NCI-H748 (cell line): ENCODE measurements at regions not wholly inside any gene's neighbourhood (a gene's known extent, or its start where the extent isn't known, plus 50 kb on each side); places are given as distances from the start of the nearest gene placed in this dataset.
"Not testable (repeated sequence)": the region's sequence is repeated elsewhere in the genome, so short reads cannot be mapped to it uniquely, and the experiment has no call there.

Source experiments
- DNase-seq: peaks from one replicate; lab custom pipeline; 2025; ENCODE audit not compliant: unreplicated experiment; lab: John Stamatoyannopoulos, UW

GRCh38 chr6:21332660-21333059 is 260.9 kb upstream of the SOX4 start:
- DNase-seq = no peak

DNA sequence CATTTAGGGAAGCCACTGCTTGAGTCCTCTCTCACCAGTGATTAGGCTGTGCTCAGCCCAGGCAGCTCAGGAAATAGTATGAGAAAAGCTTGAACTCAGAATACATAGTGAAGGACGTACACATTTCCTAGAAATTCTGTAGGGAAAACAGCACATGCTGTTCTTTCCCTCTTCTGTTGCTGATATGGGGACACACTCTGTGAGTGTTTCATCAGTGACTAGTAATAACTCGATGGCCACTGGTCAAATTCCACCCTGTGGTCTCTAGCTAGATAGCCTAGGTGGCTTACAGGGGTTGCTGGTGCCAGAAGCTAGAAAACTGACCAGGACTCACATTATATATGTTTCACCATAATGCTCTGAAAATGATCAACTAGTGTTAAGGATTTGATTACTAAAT is 259.8 kb upstream of the SOX4 start:
- no peak for DNase-seq

- no peak for DNase-seq
Observed at GRCh38 chr6:21334651-21335050, 258.9 kb upstream of the SOX4 start.

GRCh38 chr6:21335591-21335990 is 258.0 kb upstream of the SOX4 start:
- no peak for DNase-seq

- no peak for DNase-seq
Observed at GRCh38 chr6:21337263-21337662, 256.3 kb upstream of the SOX4 start.

DNA sequence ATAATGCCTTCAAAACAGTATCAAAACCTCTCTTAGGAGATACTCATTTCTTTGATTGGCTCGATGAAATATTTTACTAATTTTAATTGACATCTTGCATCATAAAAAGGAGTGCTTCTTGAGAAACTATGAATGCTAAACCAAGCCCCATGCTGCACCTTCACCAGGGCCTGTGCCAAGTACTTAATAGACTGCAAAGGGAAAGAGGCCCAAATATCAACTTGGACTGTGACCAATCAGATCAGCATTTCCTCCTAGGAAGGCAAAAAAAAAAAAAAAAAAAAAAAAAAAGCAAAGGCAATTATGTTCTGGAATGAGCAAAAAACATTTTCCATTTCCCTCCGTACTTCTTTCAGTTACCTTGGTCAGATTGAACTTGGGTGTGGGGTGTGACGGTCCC is 253.0 kb upstream of the SOX4 start:
- no peak for DNase-seq

- DNase-seq = no peak
Observed at GRCh38 chr6:21341910-21342309, 251.6 kb upstream of the SOX4 start.

DNA sequence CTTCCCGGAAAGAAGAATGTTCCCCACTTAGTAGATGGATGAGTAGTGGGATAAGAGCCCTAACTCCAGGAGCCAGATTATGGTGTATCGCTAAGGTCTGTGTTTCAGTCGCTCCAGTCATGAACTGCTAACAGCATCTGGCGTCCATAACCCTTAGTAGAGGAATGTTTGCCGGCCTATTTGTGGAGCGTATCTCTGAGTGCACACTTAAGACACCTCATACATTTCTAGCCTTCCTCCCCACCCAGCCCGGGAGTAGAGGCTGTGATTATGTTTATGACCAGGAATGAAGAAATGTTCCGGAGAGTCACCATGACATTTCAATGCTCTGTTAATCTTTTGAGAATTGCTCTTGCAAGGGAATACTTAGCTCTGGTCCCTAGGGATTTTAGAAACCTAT is 251.1 kb upstream of the SOX4 start:
- no peak for DNase-seq

GRCh38 chr6:21345704-21346103 is 247.8 kb upstream of the SOX4 start:
- not testable (repeated sequence) for DNase-seq

GRCh38 chr6:21348146-21348503 is 245.4 kb upstream of the SOX4 start:
- no peak for DNase-seq

- DNase-seq = no peak
Observed at GRCh38 chr6:21348504-21349195, 244.9 kb upstream of the SOX4 start.

DNA sequence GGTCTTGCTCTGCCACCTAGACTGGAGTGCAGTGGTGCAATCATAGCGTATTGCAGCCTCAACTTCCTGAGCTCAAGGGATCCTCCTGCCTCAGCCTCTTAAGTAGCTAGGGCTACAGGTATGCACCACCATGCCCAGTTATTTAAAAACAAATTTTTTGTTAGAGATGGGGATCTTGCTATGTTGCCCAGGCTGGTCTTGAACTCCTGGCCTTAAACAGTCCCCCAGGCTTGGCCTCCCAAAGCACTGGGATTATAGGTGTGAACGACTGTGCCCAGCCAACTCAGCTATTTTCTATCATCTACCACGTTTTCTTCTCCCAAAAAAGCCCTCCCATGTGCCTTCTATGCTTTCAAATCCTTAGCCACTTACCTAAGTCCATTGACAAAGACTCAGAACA is 243.7 kb upstream of the SOX4 start:
- DNase-seq = no peak

- DNase-seq = no peak
Observed at GRCh38 chr6:21350926-21351325, 242.6 kb upstream of the SOX4 start.

DNA sequence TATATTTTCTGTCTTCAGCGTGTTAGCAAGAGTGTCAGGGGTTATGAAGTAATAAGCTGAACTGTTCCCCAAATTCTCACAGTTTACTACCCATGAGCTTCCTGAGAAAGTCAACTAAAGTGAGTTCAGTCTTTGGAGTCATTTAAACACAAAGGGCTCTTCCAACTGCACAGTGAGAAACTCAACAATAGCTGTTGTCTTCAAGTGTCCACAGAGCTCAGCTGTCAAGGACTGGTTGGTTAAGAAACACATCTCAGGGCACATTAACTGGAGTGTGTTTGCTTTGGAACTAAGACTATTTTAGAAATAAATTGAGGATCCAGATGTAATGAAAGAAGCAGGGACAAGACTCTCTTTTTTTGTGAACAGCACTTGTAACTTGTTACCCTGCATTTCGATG is 241.4 kb upstream of the SOX4 start:
- no peak for DNase-seq

DNA sequence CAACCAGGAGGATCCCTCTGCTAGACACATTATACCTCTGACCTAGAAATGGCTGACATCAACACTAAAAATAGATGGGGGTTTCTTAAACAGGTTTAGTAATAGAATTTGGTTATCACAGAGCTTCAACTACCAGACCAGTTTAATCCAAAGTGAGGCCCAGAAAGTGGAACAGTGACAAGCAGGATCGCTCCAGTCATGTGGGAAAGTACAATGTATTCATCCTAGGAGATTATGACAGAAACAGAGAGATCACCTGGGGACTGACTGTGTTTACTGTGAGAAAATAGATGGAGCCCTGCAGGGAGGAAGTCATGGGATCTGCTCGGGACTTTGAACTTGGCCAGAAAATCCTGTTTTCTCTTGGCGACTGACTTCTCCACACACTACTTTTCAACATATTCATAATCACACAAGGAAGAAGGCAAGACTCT is 238.7 kb upstream of the SOX4 start:
- peak; percentile 25 for DNase-seq

DNA sequence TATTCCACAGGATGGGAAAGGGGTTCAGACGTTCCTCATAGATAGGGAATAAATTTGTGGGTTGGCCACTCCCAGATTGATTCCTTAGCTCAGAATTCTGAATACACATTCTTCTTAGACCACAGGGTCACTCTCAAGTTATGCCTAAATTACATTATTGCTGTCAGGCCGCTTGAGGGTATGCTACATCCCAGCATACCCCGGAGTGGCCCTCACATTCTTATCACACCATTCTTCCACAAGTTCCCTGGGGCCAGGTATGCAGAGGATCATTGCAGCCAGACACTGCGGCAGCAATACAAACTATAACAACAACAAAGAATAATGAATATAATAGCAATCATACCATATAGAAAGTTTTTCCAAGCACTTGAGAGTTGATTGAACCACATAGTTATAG is 237.9 kb upstream of the SOX4 start:
- no peak for DNase-seq

- no peak for DNase-seq
Observed at GRCh38 chr6:21357262-21357661, 236.3 kb upstream of the SOX4 start.

- DNase-seq = no peak
Observed at GRCh38 chr6:21359926-21360325, 233.6 kb upstream of the SOX4 start.

DNA sequence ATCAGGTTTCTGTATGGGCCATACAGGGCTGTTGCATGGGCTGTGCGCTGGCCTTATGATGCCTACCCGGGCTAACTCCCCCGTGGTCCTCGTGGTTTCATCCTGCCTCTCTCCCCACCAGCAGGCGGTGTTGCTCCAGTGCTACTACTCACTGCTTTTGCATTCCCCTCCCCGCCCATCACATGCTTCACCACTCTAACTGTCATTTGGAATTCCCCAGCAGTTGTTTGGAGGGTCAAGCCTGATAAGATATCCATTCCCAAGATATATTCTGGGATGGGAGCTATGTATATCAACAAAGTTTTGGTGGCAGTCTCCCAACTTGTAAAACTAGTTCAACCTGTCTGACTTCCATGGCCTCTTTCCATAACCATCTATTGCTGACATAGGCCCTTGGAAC is 233.2 kb upstream of the SOX4 start:
- DNase-seq = no peak

DNA sequence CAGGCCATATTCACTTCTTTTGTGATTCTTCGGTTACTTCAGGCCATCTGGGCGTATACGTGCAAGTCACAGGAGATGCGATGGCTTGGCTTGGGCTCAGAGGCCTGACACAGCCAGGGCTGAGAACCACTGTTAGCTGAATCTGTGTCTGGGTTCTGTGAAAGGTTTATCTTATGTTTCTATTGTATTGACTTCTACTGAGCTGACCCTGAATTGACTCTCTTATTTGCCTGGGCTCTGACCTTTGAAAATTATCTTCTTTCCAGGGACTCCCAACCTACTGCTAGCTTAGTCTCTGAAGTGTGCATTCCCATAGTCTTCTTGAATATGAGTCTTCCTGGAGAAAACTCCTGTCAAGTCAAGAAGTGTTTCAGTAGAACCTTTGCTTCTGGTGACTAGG is 226.4 kb upstream of the SOX4 start:
- no peak for DNase-seq

- DNase-seq = no peak
Observed at GRCh38 chr6:21367649-21368154, 225.8 kb upstream of the SOX4 start.

- DNase-seq = no peak
Observed at GRCh38 chr6:21371061-21371460, 222.5 kb upstream of the SOX4 start.

- DNase-seq = peak; percentile 18
Observed at GRCh38 chr6:21371676-21372171, 221.8 kb upstream of the SOX4 start.
